K562 (cell line): ENCODE measurements at regions not wholly inside any gene's neighbourhood (a gene's known extent, or its start where the extent isn't known, plus 50 kb on each side); places are given as distances from the start of the nearest gene placed in this dataset.

ENCODE experiments used
- ATAC-seq: fragments of 200-7000 bp; cut with Tn5 transposase; 3 replicates; pipeline ENCODE4 v1.9.1; 2020; ENCODE audit warnings: moderate library complexity
- BruUV-seq: library from RNA; stranded (reverse); fragments of 400-500 nt; replicated peaks from 2 replicates; lab custom pipeline; 2021; lab: Mats Ljungman, UMichigan
- CTCF ChIA-PET: fragments of 300-600 bp; formaldehyde crosslinking; extraction: SDS; loops from one replicate; lab custom pipeline; 2021; ENCODE audit warnings: low intra/inter-chr PET ratio; lab: Yijun Ruan, JAX
- POLR2A ChIA-PET: fragments of 300-600, 350-650 bp; sonication (Branson Sonifier 250); formaldehyde crosslinking; extraction: SDS; loops from one replicate; lab custom pipeline; 2021; ENCODE audit warnings: antibody characterized with exemption, inconsistent platforms; lab: Yijun Ruan, JAX
- DNase-seq, 4 experiments: peaks; one replicate each; pipeline versions ENCODE4 v3.0.0 to v3.0.0-alpha.2; 2011 to 2018; ENCODE audit warnings: low spot score in 3 of 4, mixed read lengths in 3 of 4; ENCODE audit errors: extremely low read depth in 1 of 4
- FAIRE-seq: peaks from 2 replicates; lab custom pipeline; 2011; peaks lifted over from hg19 to GRCh38; lab: Jason Lieb, UNC
- H2AFZ ChIP-seq: 2 replicates; pipeline ENCODE4 v1.6.0; 2011; ENCODE audit warnings: low read depth, low read length, control low read depth, inconsistent platforms
- H3K27ac ChIP-seq: fragments of 200-600 bp; 3 replicates; pipeline ENCODE4 v1.8.0; 2011; ENCODE audit warnings: low read depth, mild to moderate bottlenecking, control low read depth, inconsistent platforms, low read length, moderate library complexity, mixed read lengths; ENCODE audit errors: extremely low read depth
- H3K27me3 ChIP-seq, 2 experiments: fragments of 300-600 bp in 1 of 2; 2 replicates in 1 of 2; 3 replicates in 1 of 2; pipeline versions ENCODE4 v1.6.0 to v1.8.0; 2011; ENCODE audit warnings: inconsistent platforms in 2 of 2, low read length in 2 of 2, mild to moderate bottlenecking in 1 of 2, mixed read lengths in 1 of 2, moderate library complexity in 1 of 2; ENCODE audit not compliant: control insufficient read depth in 2 of 2, insufficient read depth in 2 of 2
- H3K36me3 ChIP-seq: fragments of 300-600 bp; 3 replicates; pipeline ENCODE4 v1.8.0; 2011; ENCODE audit warnings: mild to moderate bottlenecking, low read length, inconsistent platforms; ENCODE audit not compliant: control insufficient read depth, insufficient read depth
- H3K4me1 ChIP-seq, 2 experiments: fragments of 200-600 bp in 1 of 2; replicated peaks in 1 of 2; 2 replicates in 1 of 2; 3 replicates in 1 of 2; pipeline versions ENCODE4 v1.5.1 to v1.8.0; 2011; ENCODE audit warnings: inconsistent platforms in 2 of 2, low read length in 2 of 2, mild to moderate bottlenecking in 1 of 2, mixed read lengths in 1 of 2, moderate library complexity in 1 of 2; ENCODE audit not compliant: control insufficient read depth in 2 of 2, insufficient read depth in 2 of 2
- H3K4me2 ChIP-seq: 2 replicates; pipeline ENCODE4 v1.6.1; 2011; ENCODE audit warnings: low read length, control low read depth, inconsistent platforms, mixed read lengths; ENCODE audit not compliant: insufficient read depth
- H3K4me3 ChIP-seq: fragments of 200-600 bp; sonication (generic), shearing (Covaris generic); 2 replicates; pipeline ENCODE4 v1.5.1; 2016; ENCODE audit warnings: control low read depth, inconsistent platforms
- H3K79me2 ChIP-seq: fragments of 200-600 bp; 3 replicates; pipeline ENCODE4 v1.8.0; 2011; ENCODE audit warnings: low read length, inconsistent platforms; ENCODE audit not compliant: control insufficient read depth, insufficient read depth
- H3K9ac ChIP-seq, 2 experiments: 2 replicates each; pipeline versions ENCODE4 v1.6.0 to v1.6.1; 2011; ENCODE audit warnings: low read depth in 2 of 2, low read length in 2 of 2, control low read depth in 1 of 2, inconsistent platforms in 1 of 2, mild to moderate bottlenecking in 1 of 2, mixed read lengths in 1 of 2; ENCODE audit not compliant: insufficient read depth in 1 of 2
- H3K9me1 ChIP-seq: one replicate; pipeline ENCODE4 v1.6.0; 2011; ENCODE audit warnings: inconsistent platforms, mild to moderate bottlenecking, low read length, moderate library complexity; ENCODE audit not compliant: control insufficient read depth, insufficient read depth
- H3K9me3 ChIP-seq: replicated peaks from 2 replicates; pipeline ENCODE4 v1.5.1; 2011; ENCODE audit warnings: low read depth, low read length, inconsistent platforms; ENCODE audit not compliant: control insufficient read depth, insufficient read depth
- H4K20me1 ChIP-seq: replicated peaks from 2 replicates; pipeline ENCODE4 v1.6.1; 2011; ENCODE audit warnings: low read length, inconsistent platforms, mixed read lengths; ENCODE audit not compliant: control insufficient read depth, insufficient read depth
- BCLAF1 ChIP-seq, 2 experiments: fragments of 450-650 bp in 1 of 2; IDR thresholded peaks; 2 replicates each; pipeline ENCODE4 v1.6.1; 2011 to 2017; ENCODE audit warnings: low read depth in 2 of 2, antibody characterized with exemption in 1 of 2, borderline replicate concordance in 1 of 2, low read length in 1 of 2, mild to moderate bottlenecking in 1 of 2, mixed read lengths in 1 of 2; ENCODE audit not compliant: control insufficient read depth in 1 of 2
- CHAMP1 ChIP-seq: fragments of 450-650 bp; IDR thresholded peaks from 2 replicates; pipeline ENCODE4 v1.6.1; 2016; ENCODE audit warnings: mild to moderate bottlenecking
- HES1 ChIP-seq: fragments of 450-650 bp; IDR thresholded peaks from 2 replicates; pipeline ENCODE4 v1.6.1; 2016; ENCODE audit warnings: low read depth, mild to moderate bottlenecking, moderate library complexity
- HMG20B ChIP-seq: fragments of 250-450 bp; sonication (Bioruptor Pico); IDR thresholded peaks from 2 replicates; pipeline ENCODE4 v1.5.0; 2021; ENCODE audit warnings: mild to moderate bottlenecking
- MYC ChIP-seq, 2 experiments: fragments of 250-450 bp in 1 of 2; sonication (Bioruptor Pico) in 1 of 2; IDR thresholded peaks; 2 replicates each; pipeline versions ENCODE4 v1.5.1 to v1.6.1; 2012 to 2021; ENCODE audit warnings: low read depth in 2 of 2, borderline replicate concordance in 1 of 2, improper control_type of control experiment in 1 of 2, low read length in 1 of 2, mild to moderate bottlenecking in 1 of 2, moderate library complexity in 1 of 2
- PRPF4 ChIP-seq: fragments of 200-400 bp; formaldehyde crosslinking; IDR thresholded peaks from one replicate; pipeline ENCODE4 v1.6.1; 2017; ENCODE audit warnings: low read length, low read depth, mild to moderate bottlenecking; ENCODE audit not compliant: insufficient read depth, poor library complexity, severe bottlenecking
- TBL1XR1 ChIP-seq, 2 experiments: IDR thresholded peaks; 2 replicates each; pipeline ENCODE4 v1.6.1; 2012; ENCODE audit warnings: improper control_type of control experiment in 2 of 2, low read length in 2 of 2, mild to moderate bottlenecking in 1 of 2
- ZC3H4 ChIP-seq: sonication (generic); formaldehyde crosslinking; IDR thresholded peaks from 2 replicates; pipeline ENCODE4 v1.9.0; 2021; ENCODE audit warnings: missing genetic modification reagents, borderline replicate concordance
- ZNF239 ChIP-seq: fragments of 250-450 bp; sonication (Bioruptor Pico); IDR thresholded peaks from 2 replicates; pipeline ENCODE4 v1.4.0; 2020; ENCODE audit warnings: mild to moderate bottlenecking
- WGBS: fragments of 100-300 bp; shearing (Covaris generic); methylation state at CpG from one replicate; pipeline ENCODE4 v1.1.6; 2016; ENCODE audit warnings: low coverage, mixed read lengths; ENCODE audit not compliant: insufficient coverage; ENCODE audit errors: missing lambda C conversion rate; 5-methylcytosine and 5-hydroxymethylcytosine counted together
- in situ Hi-C: fragments of 300-500 bp; cut with MboI; formaldehyde crosslinking; loops from 4 replicates; pipeline ENCODE4 v1.15.0; 2018; ENCODE audit warnings: inconsistent platforms, mixed read lengths
- intact Hi-C: fragments of 100-400 bp; cut with micrococcal nuclease; formaldehyde crosslinking; loops from 2 replicates; pipeline ENCODE4 v1.14.2; 2022

GRCh38 chr10:36491926-36492325 is 633.5 kb upstream of the ANKRD30A start:
- H3K27ac ChIP-seq = no peak overlapping the region
- H3K4me3 ChIP-seq = no peak overlapping the region
- in situ Hi-C loops = no loop called here
- H3K9me3 ChIP-seq = no peaks in the 10 kb centered on the region
- no peak for TF ChIP-seq CHAMP1
- no peak for TF ChIP-seq ZNF239 (CRISPR knock-in tag)
- no peak for TF ChIP-seq MYC (IDR thresholded peaks at IDR 0.05; ENCODE audit: low read depth, low read length)
- no peak for TF ChIP-seq MYC (CRISPR knock-in tag; IDR thresholded peaks at IDR 0.05; ENCODE audit: borderline replicate concordance, low read depth)
- TF ChIP-seq HES1 = no peak
- TF ChIP-seq TBL1XR1 (IDR thresholded peaks at IDR 0.05; ENCODE audit: low read length in 2 of 2) = no peak
- no peak for TF ChIP-seq BCLAF1 (IDR thresholded peaks at IDR 0.05; ENCODE audit: borderline replicate concordance in 1 of 2, control insufficient read depth in 1 of 2, low read depth in 2 of 2, low read length in 1 of 2)
- TF ChIP-seq ZC3H4 (CRISPR knock-in tag) = no peak
- no peak for TF ChIP-seq HMG20B (CRISPR knock-in tag)
- TF ChIP-seq PRPF4 = no peak
- TF ChIP-seq, all 486 proteins: peak for 0
- H3K79me2 ChIP-seq = no peaks in the 10 kb centered on the region
- no peaks in the 10 kb centered on the region for H3K36me3 ChIP-seq
- no TSS peak for BruUV-seq
- DNase-seq (no peak), ATAC-seq (no peak), FAIRE-seq (no peak)
- POLR2A ChIA-PET = interaction anchor here (0.6 kb wide), 1 partner anchor 18 kb away, joined by 3 read pairs; no protein-coding TSS in a partner anchor
- H3K4me1 ChIP-seq = no peaks in the 10 kb centered on the region
- intact Hi-C loops = no loop called here
- H2AFZ ChIP-seq = no peak overlapping the region
- CTCF ChIA-PET = no interaction called here
- no peak overlapping the region for H3K4me2 ChIP-seq
- H3K9ac ChIP-seq = no peak overlapping the region
- WGBS = no CpG with 5 or more reads among the region's 1 CpG
- no peaks in the 10 kb centered on the region for H3K27me3 ChIP-seq
- no peaks in the 10 kb centered on the region for H4K20me1 ChIP-seq
- H3K9me1 ChIP-seq = no peaks in the 10 kb centered on the region
